Parathyroid adenoma (tissue), 2 donors: ENCODE measurements at regions not wholly inside any gene's neighbourhood (a gene's known extent, or its start where the extent isn't known, plus 50 kb on each side); places are given as distances from the start of the nearest gene placed in this dataset.

ENCODE experiments used
- H2AFZ ChIP-seq: fragments of 300-600 bp; sonication (generic); one replicate; pipeline ENCODE4 v1.7.0; 2017; ENCODE audit warnings: antibody characterized with exemption, mild to moderate bottlenecking
- H3K27ac ChIP-seq: fragments of 300-600 bp; sonication (generic); one replicate; pipeline ENCODE4 v1.7.0; 2017
- H3K27me3 ChIP-seq: fragments of 300-600 bp; sonication (generic); one replicate; pipeline ENCODE4 v1.7.0; 2017; ENCODE audit warnings: low read length; ENCODE audit not compliant: control insufficient read depth, insufficient read depth
- H3K36me3 ChIP-seq: fragments of 300-600 bp; sonication (generic); one replicate; pipeline ENCODE4 v1.7.0; 2017; ENCODE audit warnings: low read length; ENCODE audit not compliant: control insufficient read depth, insufficient read depth
- H3K4me1 ChIP-seq: fragments of 300-600 bp; sonication (generic); one replicate; pipeline ENCODE4 v1.7.0; 2017; ENCODE audit warnings: control low read depth
- H3K4me2 ChIP-seq: fragments of 300-600 bp; sonication (generic); one replicate; pipeline ENCODE4 v1.7.0; 2017; ENCODE audit warnings: low read length
- H3K4me3 ChIP-seq: fragments of 300-600 bp; sonication (generic); one replicate; pipeline ENCODE4 v1.7.0; 2017; ENCODE audit warnings: low read depth, low read length
- H3K79me2 ChIP-seq: fragments of 300-600 bp; sonication (generic); one replicate; pipeline ENCODE4 v1.7.0; 2017; ENCODE audit warnings: control low read depth
- H3K9ac ChIP-seq: fragments of 300-600 bp; sonication (generic); one replicate; pipeline ENCODE4 v1.7.0; 2017; ENCODE audit warnings: mild to moderate bottlenecking
- H3K9me3 ChIP-seq: fragments of 300-600 bp; sonication (generic); one replicate; pipeline ENCODE4 v1.7.0; 2017; ENCODE audit warnings: low read length; ENCODE audit not compliant: control insufficient read depth
- TF ChIP-seq, protein P1 (sequence below): fragments of 300-600 bp; sonication (generic); IDR thresholded peaks from one replicate; pipeline ENCODE4 v1.7.0; 2017; ENCODE audit warnings: antibody characterized with exemption, mild to moderate bottlenecking
- donor health status: primary hyperparathyroidism.

DNA sequence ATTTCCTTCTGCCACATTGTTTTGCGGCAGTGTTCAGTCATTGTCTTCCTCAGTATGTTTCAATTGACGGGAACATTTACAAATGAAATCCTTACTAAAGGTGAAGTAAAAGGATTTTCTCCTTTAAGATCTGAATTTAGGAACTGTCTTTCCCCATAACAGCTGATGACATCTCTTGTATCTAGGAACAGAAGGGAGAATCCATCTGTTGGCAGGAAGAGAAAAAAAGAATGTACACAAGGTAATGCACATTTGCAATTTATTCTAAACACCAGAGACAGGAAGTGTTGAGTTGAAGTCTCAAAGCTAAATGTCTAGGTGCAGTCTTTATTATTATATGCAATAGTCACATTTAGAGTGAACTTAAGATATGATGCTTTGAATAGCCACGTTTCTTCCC lies 334.5 kb downstream of the HDGFL1 start:
- no peak overlapping the region for H3K9ac ChIP-seq
- no peak overlapping the region for H3K27ac ChIP-seq
- no peak overlapping the region for H3K4me3 ChIP-seq
- no peak overlapping the region for H3K4me2 ChIP-seq
- no peaks in the 10 kb centered on the region for H3K36me3 ChIP-seq
- H3K4me1 ChIP-seq = no peaks in the 10 kb centered on the region
- TF ChIP-seq, protein P1, sequence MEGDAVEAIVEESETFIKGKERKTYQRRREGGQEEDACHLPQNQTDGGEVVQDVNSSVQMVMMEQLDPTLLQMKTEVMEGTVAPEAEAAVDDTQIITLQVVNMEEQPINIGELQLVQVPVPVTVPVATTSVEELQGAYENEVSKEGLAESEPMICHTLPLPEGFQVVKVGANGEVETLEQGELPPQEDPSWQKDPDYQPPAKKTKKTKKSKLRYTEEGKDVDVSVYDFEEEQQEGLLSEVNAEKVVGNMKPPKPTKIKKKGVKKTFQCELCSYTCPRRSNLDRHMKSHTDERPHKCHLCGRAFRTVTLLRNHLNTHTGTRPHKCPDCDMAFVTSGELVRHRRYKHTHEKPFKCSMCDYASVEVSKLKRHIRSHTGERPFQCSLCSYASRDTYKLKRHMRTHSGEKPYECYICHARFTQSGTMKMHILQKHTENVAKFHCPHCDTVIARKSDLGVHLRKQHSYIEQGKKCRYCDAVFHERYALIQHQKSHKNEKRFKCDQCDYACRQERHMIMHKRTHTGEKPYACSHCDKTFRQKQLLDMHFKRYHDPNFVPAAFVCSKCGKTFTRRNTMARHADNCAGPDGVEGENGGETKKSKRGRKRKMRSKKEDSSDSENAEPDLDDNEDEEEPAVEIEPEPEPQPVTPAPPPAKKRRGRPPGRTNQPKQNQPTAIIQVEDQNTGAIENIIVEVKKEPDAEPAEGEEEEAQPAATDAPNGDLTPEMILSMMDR = no peak
- no peak overlapping the region for H2AFZ ChIP-seq
- no peaks in the 10 kb centered on the region for H3K79me2 ChIP-seq
- H3K27me3 ChIP-seq = no peaks in the 10 kb centered on the region
- no peaks in the 10 kb centered on the region for H3K9me3 ChIP-seq

DNA sequence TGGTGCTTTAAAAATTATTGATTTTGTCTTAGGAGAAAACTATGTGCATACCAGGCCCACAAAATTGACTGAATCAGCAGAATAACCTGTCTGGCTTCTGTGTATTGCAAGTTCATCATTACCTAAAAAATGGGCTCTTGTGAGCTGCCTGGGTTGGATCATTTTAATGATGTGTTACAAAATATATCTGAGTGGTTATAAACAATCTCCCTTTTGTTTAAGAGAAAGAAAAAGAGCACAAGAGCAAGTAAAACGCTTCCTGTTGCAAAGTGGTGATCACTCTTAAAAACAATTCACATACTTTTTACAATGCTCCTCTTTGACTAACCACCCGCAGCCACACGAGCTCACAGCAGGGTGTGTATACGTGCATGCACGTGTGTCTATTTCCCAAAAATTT lies 335.1 kb downstream of the HDGFL1 start:
- Histone ChIP-seq H3K79me2 (no peaks in the 10 kb centered on the region), H2AFZ (no peak overlapping the region), H3K4me3 (no peak overlapping the region), H3K4me1 (no peaks in the 10 kb centered on the region), H3K4me2 (no peak overlapping the region), H3K9ac (no peak overlapping the region), H3K27ac (no peak overlapping the region), H3K27me3 (no peaks in the 10 kb centered on the region), H3K9me3 (no peaks in the 10 kb centered on the region), H3K36me3 (no peaks in the 10 kb centered on the region)
- TF ChIP-seq, protein P1 = no peak

DNA sequence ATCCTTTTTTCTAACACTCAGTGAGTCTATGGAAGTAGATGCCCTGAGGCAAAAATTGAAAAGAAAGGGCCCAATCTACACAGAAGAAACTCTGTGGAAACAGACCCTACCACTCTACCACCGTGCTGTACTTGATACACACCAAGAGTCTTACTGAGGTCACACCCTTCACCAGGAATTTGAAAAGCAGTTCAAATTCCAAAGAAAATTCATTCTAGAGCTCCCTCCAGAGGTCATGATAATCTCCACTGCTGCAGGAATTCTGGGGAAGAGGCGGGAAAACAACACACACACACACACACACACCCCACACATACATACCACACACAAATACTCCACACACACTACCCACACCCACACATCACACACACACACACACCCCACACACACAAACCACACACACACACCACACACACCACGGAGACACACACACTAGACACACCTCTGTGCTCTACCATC lies 336.8 kb downstream of the HDGFL1 start:
- no peak overlapping the region for H3K9ac ChIP-seq
- no peaks in the 10 kb centered on the region for H3K36me3 ChIP-seq
- H3K4me2 ChIP-seq = no peak overlapping the region
- H3K27ac ChIP-seq = no peak overlapping the region
- no peak overlapping the region for H2AFZ ChIP-seq
- H3K27me3 ChIP-seq = no peaks in the 10 kb centered on the region
- TF ChIP-seq, protein P1 = peak; percentile 15
- H3K79me2 ChIP-seq = no peaks in the 10 kb centered on the region
- no peaks in the 10 kb centered on the region for H3K4me1 ChIP-seq
- H3K4me3 ChIP-seq = no peak overlapping the region
- no peaks in the 10 kb centered on the region for H3K9me3 ChIP-seq

DNA sequence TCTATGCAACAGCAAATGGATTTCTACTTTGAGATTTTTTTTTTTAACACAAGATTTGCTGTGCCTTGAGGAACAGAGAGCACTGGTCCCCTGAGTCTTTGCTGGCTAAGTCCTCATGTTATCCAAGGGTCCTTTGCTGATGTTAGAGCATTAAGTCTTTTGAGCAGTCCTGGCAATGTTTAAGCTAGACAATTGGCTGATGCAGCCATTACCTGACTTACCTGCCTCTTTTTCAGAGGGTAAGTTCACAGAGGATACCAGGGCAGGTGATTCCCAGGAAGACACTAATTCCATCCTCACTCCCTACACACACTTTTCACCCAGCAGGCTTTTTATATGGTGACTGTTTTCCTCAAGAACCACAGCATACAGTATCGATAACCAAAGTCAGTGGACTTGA lies 337.7 kb downstream of the HDGFL1 start:
- Histone ChIP-seq H2AFZ (no peak overlapping the region), H3K27ac (no peak overlapping the region), H3K4me3 (no peak overlapping the region), H3K4me1 (no peaks in the 10 kb centered on the region), H3K4me2 (no peak overlapping the region), H3K9ac (no peak overlapping the region), H3K9me3 (no peaks in the 10 kb centered on the region), H3K79me2 (no peaks in the 10 kb centered on the region), H3K27me3 (no peaks in the 10 kb centered on the region), H3K36me3 (no peaks in the 10 kb centered on the region)
- TF ChIP-seq, protein P1 = no peak

DNA sequence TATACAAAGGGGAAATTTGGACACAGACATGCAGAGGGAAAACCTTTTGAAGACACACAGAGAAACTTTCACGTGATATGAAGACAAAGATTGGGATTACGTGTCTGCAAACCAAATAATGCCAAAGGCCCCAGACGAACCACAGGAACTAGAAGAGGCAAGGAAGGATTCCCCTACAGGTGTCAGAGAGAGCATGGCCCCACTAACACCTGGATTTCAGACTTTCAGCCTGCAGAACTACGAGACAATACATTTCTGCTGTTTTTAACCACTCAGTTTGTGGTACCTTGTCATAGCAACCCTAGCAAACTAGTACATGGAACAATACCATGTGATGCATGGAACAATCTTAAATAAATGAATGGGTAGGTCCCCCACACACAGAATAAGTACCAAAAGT lies 341.0 kb downstream of the HDGFL1 start:
- Histone ChIP-seq H3K27me3 (no peaks in the 10 kb centered on the region), H3K79me2 (no peaks in the 10 kb centered on the region), H3K4me1 (no peaks in the 10 kb centered on the region), H2AFZ (no peak overlapping the region), H3K9ac (no peak overlapping the region), H3K4me2 (no peak overlapping the region), H3K27ac (no peak overlapping the region), H3K36me3 (no peaks in the 10 kb centered on the region), H3K9me3 (no peaks in the 10 kb centered on the region), H3K4me3 (no peak overlapping the region)
- TF ChIP-seq, protein P1 = no peak
